HepG2 (cell line): ENCODE measurements at regions not wholly inside any gene's neighbourhood (a gene's known extent, or its start where the extent isn't known, plus 50 kb on each side); places are given as distances from the start of the nearest gene placed in this dataset.

Source experiments
- ATAC-seq: fragments of 200-7000 bp; cut with Tn5 transposase; 3 replicates; pipeline ENCODE4 v1.9.1; 2020; ENCODE audit warnings: mild to moderate bottlenecking, moderate library complexity
- BruUV-seq: library from RNA; stranded (reverse); fragments of 400-500 nt; replicated peaks from 2 replicates; lab custom pipeline; 2021; lab: Mats Ljungman, UMichigan
- CTCF ChIA-PET: fragments of 300-600 bp; formaldehyde crosslinking; extraction: SDS; loops from one replicate; lab custom pipeline; 2021; ENCODE audit warnings: low total read pairs, inconsistent platforms, low intra/inter-chr PET ratio; lab: Yijun Ruan, JAX
- POLR2A ChIA-PET: fragments of 350-600 bp; sonication (Branson Sonifier 250); formaldehyde crosslinking; loops from one replicate; lab custom pipeline; 2020; ENCODE audit warnings: antibody characterized with exemption, inconsistent platforms; lab: Yijun Ruan, JAX
- DNase-seq: peaks from one replicate; pipeline ENCODE4 v3.0.0-alpha.2; 2015; ENCODE audit warnings: low spot score
- FAIRE-seq: peaks from 3 replicates; lab custom pipeline; 2011; peaks lifted over from hg19 to GRCh38; lab: Jason Lieb, UNC
- H2AFZ ChIP-seq: one replicate; pipeline ENCODE4 v1.6.1; 2011; ENCODE audit warnings: low read length, inconsistent platforms
- H3K27ac ChIP-seq: fragments of 300-600 bp; 3 replicates; pipeline ENCODE4 v1.8.0; 2011; ENCODE audit warnings: mixed run types, mild to moderate bottlenecking, mixed read lengths, low read length, inconsistent platforms; ENCODE audit not compliant: insufficient read depth; ENCODE audit errors: extremely low read length
- H3K27me3 ChIP-seq, 2 experiments: fragments of 200-600 bp in 1 of 2; 2 replicates in 1 of 2; 3 replicates in 1 of 2; pipeline versions ENCODE4 v1.6.0 to v1.8.0; 2011; ENCODE audit warnings: low read length in 2 of 2, mild to moderate bottlenecking in 2 of 2, moderate library complexity in 2 of 2, inconsistent platforms in 1 of 2; ENCODE audit not compliant: insufficient read depth in 2 of 2, control insufficient read depth in 1 of 2
- H3K36me3 ChIP-seq, 2 experiments: fragments of 200-600 bp in 1 of 2; replicated peaks in 1 of 2; 2 replicates in 1 of 2; 3 replicates in 1 of 2; pipeline versions ENCODE4 v1.5.1 to v1.8.0; 2011; ENCODE audit warnings: low read length in 2 of 2, inconsistent platforms in 1 of 2; ENCODE audit not compliant: insufficient read depth in 2 of 2, control insufficient read depth in 1 of 2
- H3K4me1 ChIP-seq: 2 replicates; pipeline ENCODE4 v1.5.1; 2012; ENCODE audit warnings: low read length, inconsistent platforms; ENCODE audit not compliant: insufficient read depth
- H3K4me2 ChIP-seq: 2 replicates; pipeline ENCODE4 v1.6.0; 2011; ENCODE audit warnings: low read depth, low read length, inconsistent platforms
- H3K4me3 ChIP-seq, 3 experiments: fragments of 200-600 bp in 1 of 3; sonication (generic), shearing (Covaris generic) in 1 of 3; replicated peaks in 1 of 3; 2 replicates each; pipeline ENCODE4 v1.5.1; 2011 to 2016; ENCODE audit warnings: low read length in 3 of 3, inconsistent platforms in 2 of 3, low read depth in 2 of 3, mild to moderate bottlenecking in 2 of 3, control low read depth in 1 of 3, mixed read lengths in 1 of 3; ENCODE audit not compliant: insufficient read depth in 1 of 3
- H3K79me2 ChIP-seq: one replicate; pipeline ENCODE4 v1.6.1; 2011; ENCODE audit warnings: low read length, inconsistent platforms; ENCODE audit not compliant: insufficient read depth
- H3K9ac ChIP-seq: 2 replicates; pipeline ENCODE4 v1.6.0; 2011; ENCODE audit warnings: mild to moderate bottlenecking, low read depth, low read length, inconsistent platforms; ENCODE audit not compliant: insufficient read depth
- H3K9me3 ChIP-seq: 2 replicates; pipeline ENCODE4 v1.5.1; 2012; ENCODE audit warnings: mild to moderate bottlenecking, low read length
- H4K20me1 ChIP-seq: 2 replicates; pipeline ENCODE4 v1.6.0; 2011; ENCODE audit warnings: inconsistent platforms, mild to moderate bottlenecking, low read length, moderate library complexity; ENCODE audit not compliant: insufficient read depth
- BRCA1 ChIP-seq: sonication (generic); formaldehyde crosslinking; IDR thresholded peaks from 2 replicates; pipeline ENCODE4 v1.4.0; 2020; ENCODE audit warnings: missing genetic modification reagents
- BRF2 ChIP-seq: sonication (generic); formaldehyde crosslinking; IDR thresholded peaks from 2 replicates; pipeline ENCODE4 v1.8.1; 2022; ENCODE audit warnings: mild to moderate bottlenecking, missing genetic modification reagents
- FOXA3 ChIP-seq: IDR thresholded peaks from 2 replicates; pipeline ENCODE4 v1.6.1; 2016; ENCODE audit warnings: missing genetic modification reagents, missing compliant biosample characterization
- SOX13 ChIP-seq, 3 experiments: fragments of 450-650 bp in 1 of 3; sonication (generic) in 1 of 3; formaldehyde crosslinking in 1 of 3; IDR thresholded peaks in 2 of 3; conservative IDR thresholded peaks in 1 of 3; 2 replicates each; pipeline versions ENCODE4 v1.5.0 to v1.6.1; 2016 to 2020; ENCODE audit warnings: antibody characterized with exemption in 1 of 3, mild to moderate bottlenecking in 1 of 3, missing compliant biosample characterization in 1 of 3, missing genetic modification reagents in 1 of 3, moderate library complexity in 1 of 3
- TBP ChIP-seq: sonication (generic); formaldehyde crosslinking; IDR thresholded peaks from 2 replicates; pipeline ENCODE4 v1.5.0; 2020; ENCODE audit warnings: missing genetic modification reagents
- TOE1 ChIP-seq: sonication (generic); formaldehyde crosslinking; IDR thresholded peaks from 2 replicates; pipeline ENCODE4 v1.4.0; 2020; ENCODE audit warnings: mild to moderate bottlenecking, missing genetic modification reagents
- XBP1 ChIP-seq: sonication (generic); formaldehyde crosslinking; IDR thresholded peaks from 2 replicates; pipeline ENCODE4 v1.5.0; 2020; ENCODE audit warnings: missing genetic modification reagents
- ZBTB33 ChIP-seq: sonication (generic); formaldehyde crosslinking; IDR thresholded peaks from 2 replicates; pipeline ENCODE4 v1.4.0; 2020; ENCODE audit warnings: missing genetic modification reagents
- ZFP41 ChIP-seq: sonication (generic); formaldehyde crosslinking; IDR thresholded peaks from 2 replicates; pipeline ENCODE4 v1.4.0; 2020; ENCODE audit warnings: mild to moderate bottlenecking, missing genetic modification reagents, borderline replicate concordance
- ZNF101 ChIP-seq: sonication (generic); formaldehyde crosslinking; IDR thresholded peaks from 2 replicates; pipeline ENCODE4 v1.4.0; 2020; ENCODE audit warnings: mild to moderate bottlenecking, low read depth, missing genetic modification reagents, borderline replicate concordance
- ZNF501 ChIP-seq: sonication (generic); formaldehyde crosslinking; IDR thresholded peaks from 2 replicates; pipeline ENCODE4 v1.5.1; 2020; ENCODE audit warnings: mild to moderate bottlenecking, moderate library complexity, missing genetic modification reagents
- ZNF563 ChIP-seq: sonication (generic); formaldehyde crosslinking; IDR thresholded peaks from 2 replicates; pipeline ENCODE4 v1.8.0; 2022; ENCODE audit warnings: mild to moderate bottlenecking, moderate library complexity, missing genetic modification reagents
- ZNF83 ChIP-seq: sonication (generic); formaldehyde crosslinking; IDR thresholded peaks from 2 replicates; pipeline ENCODE4 v1.4.0; 2020; ENCODE audit warnings: missing genetic modification reagents, mild to moderate bottlenecking, borderline replicate concordance
- ZSCAN9 ChIP-seq: IDR thresholded peaks from 2 replicates; pipeline ENCODE4 v1.6.1; 2016; ENCODE audit warnings: borderline replicate concordance
- WGBS: methylation state at CpG from one replicate; pipeline ENCODE4 v1.1.6; 2017; ENCODE audit warnings: low lambda C conversion rate; 5-methylcytosine and 5-hydroxymethylcytosine counted together
- in situ Hi-C: cut with HindIII; loops from 2 replicates; pipeline ENCODE4 v1.10.0; 2017; ENCODE audit warnings: low pct_unique_long_range_greater_than_20kb; ENCODE audit not compliant: extremely low pct_ligation_motif_present
- intact Hi-C: fragments of 100-400 bp; cut with micrococcal nuclease; formaldehyde crosslinking; loops from one replicate; pipeline ENCODE4 v1.10.0; 2022; ENCODE audit not compliant: unreplicated experiment
- TF ChIP-seq, protein P1 (sequence below): sonication (generic); formaldehyde crosslinking; IDR thresholded peaks from 2 replicates; pipeline ENCODE4 v1.5.0; 2020; ENCODE audit warnings: missing genetic modification reagents
- TF ChIP-seq, protein P2 (sequence below): IDR thresholded peaks from 2 replicates; pipeline ENCODE4 v1.6.1; 2012; ENCODE audit warnings: low read depth, low read length, improper control_type of control experiment
- TF ChIP-seq, protein P3 (sequence below): sonication (generic); formaldehyde crosslinking; IDR thresholded peaks from 2 replicates; pipeline ENCODE4 v1.4.0; 2020; ENCODE audit warnings: mild to moderate bottlenecking, missing genetic modification reagents

- TF ChIP-seq, protein P1, sequence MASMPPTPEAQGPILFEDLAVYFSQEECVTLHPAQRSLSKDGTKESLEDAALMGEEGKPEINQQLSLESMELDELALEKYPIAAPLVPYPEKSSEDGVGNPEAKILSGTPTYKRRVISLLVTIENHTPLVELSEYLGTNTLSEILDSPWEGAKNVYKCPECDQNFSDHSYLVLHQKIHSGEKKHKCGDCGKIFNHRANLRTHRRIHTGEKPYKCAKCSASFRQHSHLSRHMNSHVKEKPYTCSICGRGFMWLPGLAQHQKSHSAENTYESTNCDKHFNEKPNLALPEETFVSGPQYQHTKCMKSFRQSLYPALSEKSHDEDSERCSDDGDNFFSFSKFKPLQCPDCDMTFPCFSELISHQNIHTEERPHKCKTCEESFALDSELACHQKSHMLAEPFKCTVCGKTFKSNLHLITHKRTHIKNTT (CRISPR knock-in tag) = no peak
- TF ChIP-seq XBP1 (CRISPR knock-in tag) = no peak
Observed at GRCh38 chr5:152089644-152090043, 165.0 kb upstream of the GLRA1 start (continued).

DNA sequence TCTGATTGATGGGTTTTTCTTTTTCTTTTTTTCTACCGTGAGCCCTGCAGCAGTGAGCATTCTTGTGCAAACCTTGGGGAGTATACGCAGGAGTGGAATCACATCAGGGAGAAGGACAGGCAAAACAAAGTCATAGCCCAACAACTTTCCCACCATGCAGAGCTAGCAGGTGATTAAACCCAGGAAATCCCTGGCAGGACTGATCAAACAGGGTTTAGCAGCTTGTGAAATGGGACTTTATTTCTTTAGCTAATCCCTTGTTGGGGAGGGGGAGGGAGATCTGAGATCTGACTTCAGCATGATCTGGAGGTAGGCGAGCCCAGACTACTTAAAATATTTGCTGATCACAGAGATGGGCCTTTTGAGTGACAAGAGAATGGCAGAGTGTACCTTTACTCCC is 162.0 kb upstream of the GLRA1 start:
- Histone ChIP-seq H2AFZ (no peak overlapping the region), H3K4me1 (no peaks in the 10 kb centered on the region), H3K4me3 (no peak overlapping the region), H4K20me1 (no peaks in the 10 kb centered on the region), H3K27ac (no peak overlapping the region), H3K9me3 (no peaks in the 10 kb centered on the region), H3K9ac (no peak overlapping the region), H3K27me3 (no peaks in the 10 kb centered on the region), H3K36me3 (no peaks in the 10 kb centered on the region), H3K4me2 (no peak overlapping the region), H3K79me2 (no peaks in the 10 kb centered on the region)
- ATAC-seq = no peak
- ChIA-PET CTCF (no interaction called here), POLR2A (no interaction called here)
- DNase-seq = no peak
- WGBS = 4% methylated on average over 3 of the region's 3 CpGs
- intact Hi-C loops = no loop called here
- BruUV-seq = no TSS peak
- in situ Hi-C loops = no loop called here
- no peak for FAIRE-seq
- TF ChIP-seq BRF2 (CRISPR knock-in tag) (no peak), BRCA1 (CRISPR knock-in tag) (no peak), ZBTB33 (CRISPR knock-in tag) (no peak), ZFP41 (CRISPR knock-in tag) (no peak), ZNF563 (CRISPR knock-in tag) (no peak), TBP (CRISPR knock-in tag) (no peak), ZSCAN9 (CRISPR knock-in tag) (no peak), ZNF501 (CRISPR knock-in tag) (no peak), FOXA3 (no peak), ZNF101 (no peak), TOE1 (no peak), SOX13 (IDR thresholded peaks at IDR 0.05) (no peak), SOX13 (CRISPR knock-in tag; conservative IDR thresholded peaks at IDR 0.05 in 1 of 2, IDR thresholded peaks at IDR 0.05 in 1 of 2) (no peak), ZNF83 (CRISPR knock-in tag) (no peak)
- TF ChIP-seq, protein P2, sequence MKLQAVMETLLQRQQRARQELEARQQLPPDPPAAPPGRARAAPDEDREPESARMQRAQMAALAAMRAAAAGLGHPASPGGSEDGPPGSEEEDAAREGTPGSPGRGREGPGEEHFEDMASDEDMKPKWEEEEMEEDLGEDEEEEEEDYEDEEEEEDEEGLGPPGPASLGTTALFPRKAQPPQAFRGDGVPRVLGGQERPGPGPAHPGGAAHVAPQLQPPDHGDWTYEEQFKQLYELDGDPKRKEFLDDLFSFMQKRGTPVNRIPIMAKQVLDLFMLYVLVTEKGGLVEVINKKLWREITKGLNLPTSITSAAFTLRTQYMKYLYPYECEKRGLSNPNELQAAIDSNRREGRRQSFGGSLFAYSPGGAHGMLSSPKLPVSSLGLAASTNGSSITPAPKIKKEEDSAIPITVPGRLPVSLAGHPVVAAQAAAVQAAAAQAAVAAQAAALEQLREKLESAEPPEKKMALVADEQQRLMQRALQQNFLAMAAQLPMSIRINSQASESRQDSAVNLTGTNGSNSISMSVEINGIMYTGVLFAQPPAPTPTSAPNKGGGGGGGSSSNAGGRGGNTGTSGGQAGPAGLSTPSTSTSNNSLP = no peak
- TF ChIP-seq, protein P3, sequence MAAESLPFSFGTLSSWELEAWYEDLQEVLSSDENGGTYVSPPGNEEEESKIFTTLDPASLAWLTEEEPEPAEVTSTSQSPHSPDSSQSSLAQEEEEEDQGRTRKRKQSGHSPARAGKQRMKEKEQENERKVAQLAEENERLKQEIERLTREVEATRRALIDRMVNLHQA (CRISPR knock-in tag) = no peak
